OCI-LY3 (cell line): ENCODE measurements at regions not wholly inside any gene's neighbourhood (a gene's known extent, or its start where the extent isn't known, plus 50 kb on each side); places are given as distances from the start of the nearest gene placed in this dataset.

Experiments
- EZH2phosphoT487 ChIP-seq: fragments of 200-600 bp; shearing (Covaris generic); IDR thresholded peaks from 2 replicates; pipeline ENCODE4 v1.6.1; 2018; ENCODE audit warnings: antibody characterized with exemption, mixed run types, low read depth
- TF ChIP-seq, protein P1 (sequence below): fragments of 200-600, 300-600 bp; sonication (generic); IDR thresholded peaks from 2 replicates; pipeline ENCODE4 v1.5.1; 2014; ENCODE audit warnings: antibody characterized with exemption, low read length, low read depth

GRCh38 chr3:80263260-80263659 lies 495.5 kb upstream of the ROBO1 start:
- TF ChIP-seq EZH2phosphoT487 = no peak
- TF ChIP-seq, protein P1, sequence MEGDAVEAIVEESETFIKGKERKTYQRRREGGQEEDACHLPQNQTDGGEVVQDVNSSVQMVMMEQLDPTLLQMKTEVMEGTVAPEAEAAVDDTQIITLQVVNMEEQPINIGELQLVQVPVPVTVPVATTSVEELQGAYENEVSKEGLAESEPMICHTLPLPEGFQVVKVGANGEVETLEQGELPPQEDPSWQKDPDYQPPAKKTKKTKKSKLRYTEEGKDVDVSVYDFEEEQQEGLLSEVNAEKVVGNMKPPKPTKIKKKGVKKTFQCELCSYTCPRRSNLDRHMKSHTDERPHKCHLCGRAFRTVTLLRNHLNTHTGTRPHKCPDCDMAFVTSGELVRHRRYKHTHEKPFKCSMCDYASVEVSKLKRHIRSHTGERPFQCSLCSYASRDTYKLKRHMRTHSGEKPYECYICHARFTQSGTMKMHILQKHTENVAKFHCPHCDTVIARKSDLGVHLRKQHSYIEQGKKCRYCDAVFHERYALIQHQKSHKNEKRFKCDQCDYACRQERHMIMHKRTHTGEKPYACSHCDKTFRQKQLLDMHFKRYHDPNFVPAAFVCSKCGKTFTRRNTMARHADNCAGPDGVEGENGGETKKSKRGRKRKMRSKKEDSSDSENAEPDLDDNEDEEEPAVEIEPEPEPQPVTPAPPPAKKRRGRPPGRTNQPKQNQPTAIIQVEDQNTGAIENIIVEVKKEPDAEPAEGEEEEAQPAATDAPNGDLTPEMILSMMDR = no peak
